ENCODE measurements at regions not wholly inside any gene's neighbourhood (a gene's known extent, or its start where the extent isn't known, plus 50 kb on each side); places are given as distances from the start of the nearest gene placed in this dataset.
A peak's percentile ranks its signal among the peaks of the same experiment; 100 is the strongest.

DNA sequence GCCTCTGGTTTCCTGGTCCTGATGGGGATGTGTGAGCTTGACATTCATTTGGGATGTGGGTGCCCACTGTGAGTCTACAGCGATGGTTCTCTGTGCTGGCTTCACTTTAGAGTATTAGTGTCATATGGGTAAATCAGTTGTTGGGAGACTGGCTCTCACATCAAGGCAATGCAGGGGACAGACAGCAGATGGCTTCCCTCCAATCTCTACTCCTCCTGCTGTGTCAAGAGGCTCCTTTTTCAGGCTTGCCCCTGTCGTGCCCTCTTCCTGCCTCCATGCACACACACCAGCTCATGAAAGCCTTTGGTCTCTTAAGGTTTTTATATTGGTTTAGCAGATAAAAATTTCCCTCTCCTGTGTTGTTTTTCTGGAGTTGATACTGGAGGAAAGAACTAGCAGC is 315.6 kb downstream of the RDH14 start:
- no peak for DNase-seq

DNA sequence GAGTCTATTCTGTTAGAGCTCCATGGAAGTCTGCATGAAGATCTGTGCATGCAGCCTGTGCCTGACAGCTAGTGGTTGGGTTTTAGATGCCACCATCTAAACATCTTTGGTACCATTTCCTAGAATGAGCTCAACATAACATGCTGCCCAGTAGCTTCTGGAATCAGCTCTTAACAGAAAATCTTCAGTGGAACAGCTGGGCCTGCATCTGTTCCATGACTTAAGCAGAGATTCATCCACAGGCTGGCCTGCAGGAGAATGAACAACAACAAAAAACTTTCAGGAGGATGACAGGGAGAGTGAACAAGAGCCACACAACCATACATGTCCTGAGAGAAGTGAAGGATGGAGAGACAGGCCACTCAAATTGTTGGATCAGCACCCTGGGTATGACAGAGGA is 316.6 kb downstream of the RDH14 start:
- DNase-seq, result no peak

DNA sequence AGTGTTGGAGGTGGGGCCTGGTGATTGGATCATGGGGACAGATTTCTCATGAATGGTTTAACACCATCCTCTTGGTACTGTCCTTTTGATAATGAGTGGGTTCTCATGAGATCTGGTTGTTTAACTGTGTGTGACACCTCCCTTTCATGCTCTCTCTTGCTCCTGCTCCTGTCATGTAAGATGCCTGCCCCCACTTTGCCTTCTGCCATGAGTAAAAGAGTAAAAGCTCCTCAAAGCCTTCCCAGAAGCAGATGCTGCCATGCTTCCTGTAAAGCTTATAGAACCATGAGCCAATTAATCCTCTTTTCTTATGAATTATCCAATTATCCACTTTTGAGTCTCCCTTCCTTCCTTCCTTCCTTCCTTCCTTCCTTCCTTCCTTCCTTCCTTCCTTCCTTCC is 317.7 kb downstream of the RDH14 start:
- no peak for DNase-seq

DNA sequence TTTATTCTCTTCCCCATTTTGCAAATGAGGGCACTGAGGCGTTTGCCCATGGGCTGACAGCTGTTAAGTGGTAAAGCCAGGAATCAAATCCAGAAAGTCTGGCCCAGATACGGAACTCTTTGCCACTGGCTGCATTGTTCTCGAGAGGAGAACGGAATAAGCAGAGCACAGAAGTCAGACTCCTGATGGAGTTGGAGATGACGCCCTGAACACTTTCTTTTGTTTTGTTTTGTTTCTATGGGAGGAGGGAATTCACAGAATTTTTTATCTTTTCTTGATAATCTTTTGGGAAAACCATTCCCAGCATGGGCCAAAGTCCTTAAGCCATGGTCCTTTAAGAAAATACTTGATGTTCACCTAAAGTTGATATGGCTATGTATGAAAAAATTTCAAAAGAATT is 322.2 kb downstream of the RDH14 start:
- no peak for DNase-seq

DNA sequence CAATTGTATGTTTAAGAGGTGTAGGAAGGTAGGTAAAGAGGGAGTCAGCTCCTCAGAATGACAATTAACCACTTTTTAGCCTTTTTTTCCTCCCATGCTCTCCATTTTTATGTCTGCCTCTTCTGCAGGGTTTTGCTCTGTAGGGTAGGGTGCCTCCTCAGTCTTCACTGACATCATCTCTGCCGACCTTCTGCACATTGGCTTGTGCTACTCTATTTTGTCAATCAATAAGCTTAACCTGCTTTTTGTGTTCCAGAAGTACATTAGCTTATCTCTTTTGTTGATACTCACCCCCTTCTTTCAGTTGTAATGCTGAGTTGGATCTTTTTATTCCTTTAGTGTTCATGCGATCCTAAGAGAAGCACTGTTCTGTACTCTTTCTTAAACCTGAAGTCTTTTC is 323.2 kb downstream of the RDH14 start:
- DNase-seq, result no peak

DNA sequence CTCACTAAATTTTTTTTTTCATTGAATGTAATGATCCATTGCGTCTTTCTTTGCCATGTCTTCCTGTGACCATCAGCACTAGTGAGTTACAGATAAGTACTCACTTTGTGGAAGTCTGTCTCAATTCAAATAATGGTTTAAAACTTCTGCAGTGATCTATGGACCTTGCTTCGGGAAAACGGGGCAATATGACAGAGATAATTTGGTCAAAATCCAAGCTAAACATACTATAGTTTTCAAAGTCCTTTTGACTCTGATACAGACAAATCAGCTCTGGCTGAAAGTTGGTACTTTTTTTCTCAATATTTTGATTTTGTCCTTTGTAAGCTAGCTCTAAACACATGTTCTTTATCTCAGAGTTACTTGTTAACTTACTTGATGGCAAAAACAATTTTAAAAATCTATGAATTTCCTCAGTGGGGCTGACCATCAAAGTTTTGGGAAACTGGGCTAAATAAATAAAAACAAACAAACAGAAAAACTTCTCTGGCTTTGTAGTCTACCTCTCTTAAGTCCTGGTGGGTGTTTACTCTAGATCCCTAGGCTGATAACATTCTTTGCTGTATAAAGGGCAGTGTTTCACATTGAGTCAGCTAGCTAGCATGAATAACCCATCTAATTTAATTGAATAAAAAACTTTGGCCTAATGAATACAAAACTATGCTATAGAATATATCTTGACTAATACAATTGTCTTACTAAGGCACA is 327.6 kb downstream of the RDH14 start:
- no peak for DNase-seq

DNA sequence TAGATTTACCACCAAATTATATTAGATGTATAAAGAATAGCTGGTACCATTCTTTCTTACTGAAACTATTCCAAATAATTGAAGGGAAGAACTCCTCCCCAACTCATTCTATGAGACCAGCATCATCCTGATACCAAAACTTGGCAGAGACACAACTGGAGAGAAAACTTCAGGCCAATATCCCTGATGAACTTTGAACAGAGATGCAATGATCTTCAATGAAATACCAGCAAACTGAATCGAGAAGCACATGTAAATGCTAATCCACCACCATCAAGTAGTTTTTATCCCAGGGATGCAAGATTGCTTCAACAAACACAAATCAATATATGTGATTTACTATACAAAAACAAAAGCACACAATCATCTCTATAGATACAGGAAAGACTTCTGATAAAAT is 329.8 kb downstream of the RDH14 start:
- no peak for DNase-seq

DNA sequence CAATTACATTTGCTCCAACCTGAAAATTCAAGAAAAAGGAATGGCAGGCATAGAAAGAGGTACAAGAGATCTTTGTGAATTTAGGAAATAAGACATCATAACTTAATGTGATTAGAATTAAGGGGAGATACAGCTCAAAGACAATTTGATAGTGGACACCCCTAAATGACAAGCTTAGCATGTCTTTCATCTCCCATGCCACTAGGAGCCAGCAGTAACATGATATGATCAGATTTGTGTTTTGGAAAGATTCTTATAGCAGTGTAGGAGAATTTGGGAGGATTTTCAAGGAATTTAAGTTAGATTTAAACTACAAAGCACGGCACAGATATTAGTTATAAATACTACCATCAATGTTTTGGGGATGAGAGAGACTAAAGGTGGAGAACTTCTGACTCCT is 340.8 kb downstream of the RDH14 start:
- DNase-seq, result no peak

DNA sequence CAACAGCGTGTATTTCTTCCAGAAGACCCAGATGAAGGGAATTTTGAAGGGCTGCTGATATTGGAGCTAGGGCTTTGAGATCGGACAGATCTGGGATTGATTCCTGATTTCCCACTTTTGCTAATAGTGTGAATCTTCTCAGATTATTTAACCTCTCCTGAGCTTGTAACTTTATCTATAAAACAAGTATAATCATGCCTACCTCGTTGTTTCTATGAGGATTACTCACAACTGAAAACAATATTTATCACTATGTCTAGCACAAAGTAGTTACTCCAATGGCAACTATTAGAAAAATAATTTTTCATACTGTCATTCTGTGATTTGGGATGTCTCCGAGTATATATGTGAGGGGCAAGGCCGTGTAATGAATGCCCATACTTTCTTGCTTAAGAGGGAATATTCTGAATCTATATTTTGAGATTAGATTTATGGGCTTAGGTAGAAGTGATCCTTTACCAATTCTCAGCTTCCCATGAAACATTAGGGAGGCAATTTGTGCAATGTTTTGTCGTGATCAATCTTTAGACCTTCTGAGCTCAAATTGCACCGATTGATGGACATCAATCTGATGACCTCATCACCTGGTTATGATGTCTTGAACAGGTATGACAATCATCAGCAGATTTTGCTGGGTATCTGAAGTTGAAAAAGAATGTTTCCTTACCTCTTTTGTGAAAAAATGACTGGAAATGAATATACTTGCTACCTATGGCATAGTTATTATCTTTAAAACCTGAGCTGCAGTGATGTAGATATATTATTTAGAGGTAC is 339.9 kb downstream of the KCNS3 start:
- DNase-seq, result no peak

DNA sequence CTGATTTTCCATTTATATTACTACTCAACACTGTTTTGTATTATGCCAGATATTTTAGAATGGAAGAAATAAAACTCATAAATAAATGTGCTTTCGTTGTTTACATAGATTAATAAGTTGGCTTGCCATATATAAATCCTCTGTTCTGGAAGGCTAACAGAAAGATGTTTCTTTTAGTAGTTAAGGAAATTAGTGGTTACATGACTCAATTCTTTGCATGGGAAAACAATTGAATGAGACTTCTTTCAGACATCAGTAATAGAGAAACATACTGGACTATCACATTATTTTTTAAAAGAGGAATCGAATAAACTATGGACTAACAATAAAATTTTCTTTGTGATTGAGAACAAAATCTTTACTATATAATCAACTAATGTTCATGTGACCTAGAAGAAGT is 336.5 kb downstream of the KCNS3 start:
- DNase-seq, result no peak

DNA sequence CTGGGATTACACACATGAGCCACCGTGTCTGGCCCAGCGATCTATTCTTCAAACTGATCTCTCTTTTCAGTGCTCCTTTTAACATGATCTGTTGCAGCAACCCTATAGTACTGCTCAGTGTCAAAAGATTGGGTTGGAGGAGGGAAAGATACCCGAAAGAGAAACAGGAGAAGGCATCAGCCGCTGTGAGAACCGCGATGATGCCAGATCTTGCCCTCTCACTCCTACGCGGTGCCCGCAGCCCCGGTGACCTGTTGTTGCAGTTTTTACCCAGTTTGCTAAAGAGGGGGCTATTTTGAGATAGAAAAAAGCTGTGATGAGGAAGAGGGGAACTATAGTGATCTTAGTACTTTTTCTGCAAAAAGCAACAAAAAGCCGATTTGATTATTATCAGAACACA is 335.5 kb downstream of the KCNS3 start:
- DNase-seq, result no peak

DNA sequence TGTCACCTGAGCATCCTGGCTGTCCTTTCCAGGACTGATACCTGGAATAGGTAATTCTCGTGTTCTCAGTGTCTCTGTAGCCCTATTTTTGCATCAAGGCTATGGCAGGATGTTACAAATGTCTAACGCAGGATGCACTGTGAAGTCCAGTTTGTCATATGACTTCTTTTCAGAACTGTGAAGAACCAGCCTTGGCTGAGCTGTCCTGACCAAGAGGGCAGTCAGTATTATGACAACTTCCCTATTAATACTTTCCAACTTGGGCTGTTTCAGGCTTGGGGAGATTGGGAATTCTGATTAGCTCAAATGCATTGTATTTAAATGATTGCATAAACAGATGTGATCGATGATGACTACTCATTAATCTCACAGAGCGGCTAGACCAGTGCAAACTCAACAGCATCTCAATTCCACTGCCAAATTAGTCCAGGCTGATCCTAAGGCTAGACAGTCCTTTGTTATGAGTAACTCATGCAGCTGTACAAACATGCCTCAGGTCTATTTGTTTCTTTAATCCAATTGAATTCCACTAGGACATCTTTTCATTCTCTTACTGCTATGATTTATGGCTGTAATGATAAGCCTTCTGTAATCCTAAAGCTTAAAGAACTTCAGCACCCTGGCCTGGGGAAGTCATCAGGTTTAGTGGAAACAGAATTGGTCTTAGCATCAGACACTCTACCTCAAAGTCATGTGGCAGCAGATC is 331.6 kb downstream of the KCNS3 start:
- DNase-seq, result no peak

DNA sequence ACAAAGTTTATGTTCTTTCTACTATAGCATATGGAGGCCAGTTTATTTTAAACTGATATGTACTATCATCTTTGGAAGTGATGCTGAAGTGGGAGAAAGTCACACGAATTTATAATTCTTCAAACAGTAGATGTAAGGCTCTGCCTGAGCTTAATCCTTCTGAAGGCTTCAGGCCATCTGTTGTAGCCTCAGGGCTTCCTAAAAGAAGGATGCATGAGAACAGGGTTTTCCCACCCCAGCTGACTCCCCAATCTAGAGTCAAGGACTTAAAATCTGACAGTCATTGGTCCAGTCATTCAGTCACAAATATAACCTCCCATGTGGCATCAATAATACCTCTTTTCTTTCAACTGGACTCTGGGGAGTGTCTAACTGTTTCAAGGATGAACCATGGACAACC is 330.5 kb downstream of the KCNS3 start:
- no peak for DNase-seq

DNA sequence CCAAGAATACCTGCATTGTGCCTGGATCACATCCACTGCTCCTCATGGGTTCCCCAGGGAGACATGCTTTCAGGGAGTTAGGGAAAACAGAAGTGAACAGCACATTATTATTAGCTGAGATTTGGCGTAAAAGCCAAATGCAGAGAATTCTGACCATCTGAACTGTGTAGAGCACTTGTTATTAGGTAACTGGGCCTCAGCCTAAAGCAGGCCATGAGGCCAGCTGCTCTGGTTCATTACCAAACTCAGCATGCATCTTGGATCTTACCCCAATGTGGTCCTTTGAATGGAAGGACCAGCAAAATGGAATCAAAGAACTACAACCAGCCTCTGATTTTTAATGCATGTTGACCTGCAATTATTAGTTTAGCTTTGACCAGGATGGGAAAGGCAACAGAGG is 322.3 kb downstream of the KCNS3 start:
- DNase-seq, result no peak

DNA sequence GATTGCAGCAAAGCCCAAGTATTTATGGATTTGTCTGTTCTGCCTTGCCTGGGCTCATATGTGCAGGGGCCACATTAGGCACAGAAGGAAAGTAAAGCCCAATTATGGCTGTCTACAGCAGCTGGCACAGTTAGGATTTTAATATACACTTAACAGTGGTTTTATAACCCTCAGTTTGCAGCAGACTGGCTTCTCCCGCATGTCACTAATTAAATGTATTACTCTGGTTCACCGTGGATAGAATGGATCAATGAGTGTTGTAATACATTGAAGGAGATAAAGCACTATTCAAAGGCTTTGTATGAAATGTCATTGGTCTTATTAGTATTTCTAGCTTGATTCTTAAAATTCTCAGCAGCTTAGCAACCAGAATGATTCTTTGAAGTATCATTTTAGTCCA is 320.2 kb downstream of the KCNS3 start:
- no peak for DNase-seq

DNA sequence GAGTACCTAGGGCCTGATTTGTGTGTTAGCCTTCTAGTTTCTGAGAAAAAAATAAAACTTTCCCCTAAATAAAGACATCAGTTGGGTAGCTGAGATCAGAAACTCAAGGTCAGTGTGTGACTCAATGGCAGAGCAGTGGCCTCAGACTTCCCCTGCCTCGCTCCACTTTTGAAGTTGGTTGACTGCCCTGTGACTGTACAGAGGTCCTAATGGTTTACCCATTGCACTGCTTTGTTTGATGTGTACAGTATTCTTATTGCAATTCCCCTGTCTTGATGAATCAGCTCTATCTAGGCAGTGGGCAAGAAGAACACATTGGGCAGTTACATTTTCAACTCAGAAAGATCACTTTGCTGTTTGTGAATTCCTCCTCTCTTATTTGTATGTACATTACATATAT is 315.7 kb downstream of the KCNS3 start:
- DNase-seq, result no peak

DNA sequence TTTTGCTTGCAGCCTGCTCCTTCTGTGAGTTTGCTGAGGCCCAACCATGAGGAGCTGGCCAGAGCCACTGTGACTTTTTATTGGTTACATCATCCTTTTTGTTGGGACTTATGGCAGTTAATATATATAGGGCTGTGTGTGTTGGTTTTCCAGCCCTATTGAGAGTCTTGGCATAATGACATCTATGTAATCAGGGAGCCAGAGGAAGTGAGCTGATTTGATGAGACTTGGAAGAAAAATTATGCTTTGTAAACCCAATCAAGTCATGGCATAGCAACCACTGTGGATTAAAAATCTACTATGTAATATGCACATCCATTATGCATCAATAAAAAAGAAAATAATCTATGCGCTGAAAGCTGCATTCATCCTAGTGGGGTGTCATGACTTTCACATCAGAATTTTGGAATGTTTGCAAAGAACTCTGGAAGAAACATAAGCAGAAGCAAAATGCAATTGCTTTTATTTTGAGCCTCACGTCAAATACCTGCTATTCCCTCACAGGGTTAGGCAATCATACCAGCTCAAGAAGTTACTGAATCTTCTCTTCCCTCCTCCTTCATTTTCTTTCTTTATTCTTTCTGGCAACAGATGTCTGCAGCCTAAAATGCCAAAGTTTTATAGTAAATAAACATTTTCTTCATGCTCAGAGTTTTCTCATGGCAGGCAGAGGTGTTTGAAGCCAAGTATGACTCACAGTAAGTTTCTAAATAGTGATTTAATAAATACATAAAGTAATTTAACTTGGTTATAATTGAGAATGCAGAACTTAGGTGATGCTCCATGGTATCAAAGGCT is 308.5 kb downstream of the KCNS3 start:
- no peak for DNase-seq

DNA sequence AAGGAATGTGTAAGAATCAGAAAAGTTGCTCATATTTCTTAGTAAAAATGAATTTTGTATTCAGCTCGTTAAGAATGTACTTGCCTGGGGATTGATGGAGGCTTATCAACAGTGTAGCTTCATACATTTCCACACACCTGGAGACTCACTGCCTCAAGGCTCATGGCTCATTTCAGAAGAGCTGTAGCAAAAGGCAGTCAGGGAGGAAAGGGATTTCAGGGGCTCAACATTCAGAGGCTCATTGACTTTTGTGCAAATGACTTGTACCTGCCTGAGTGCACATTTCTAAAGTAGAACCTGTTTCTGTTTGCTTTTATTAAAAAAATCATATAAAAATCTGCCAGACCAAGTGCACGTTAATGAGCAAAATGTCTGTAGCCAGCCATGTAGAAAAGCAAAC is 304.4 kb downstream of the KCNS3 start:
- no peak for DNase-seq

DNA sequence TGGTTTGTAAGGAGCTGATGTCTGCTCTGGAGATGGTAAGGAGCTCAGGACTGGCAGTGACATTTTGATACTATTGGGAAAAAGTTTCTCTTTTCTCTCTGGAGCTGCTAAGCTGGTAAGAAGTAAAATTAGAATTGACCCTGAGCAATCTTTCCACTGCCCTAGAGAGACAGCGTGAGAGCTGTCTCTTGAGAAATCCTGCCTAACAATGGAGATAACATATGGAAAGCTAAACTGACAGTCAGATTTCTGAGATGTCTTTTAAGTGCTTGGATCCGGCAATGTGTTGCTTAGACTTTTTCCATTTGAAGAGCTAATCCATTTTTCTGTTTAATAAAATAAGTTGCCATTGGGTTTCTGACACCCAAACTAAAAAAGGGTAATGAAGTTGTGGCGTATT is 302.4 kb downstream of the KCNS3 start:
- no peak for DNase-seq

DNA sequence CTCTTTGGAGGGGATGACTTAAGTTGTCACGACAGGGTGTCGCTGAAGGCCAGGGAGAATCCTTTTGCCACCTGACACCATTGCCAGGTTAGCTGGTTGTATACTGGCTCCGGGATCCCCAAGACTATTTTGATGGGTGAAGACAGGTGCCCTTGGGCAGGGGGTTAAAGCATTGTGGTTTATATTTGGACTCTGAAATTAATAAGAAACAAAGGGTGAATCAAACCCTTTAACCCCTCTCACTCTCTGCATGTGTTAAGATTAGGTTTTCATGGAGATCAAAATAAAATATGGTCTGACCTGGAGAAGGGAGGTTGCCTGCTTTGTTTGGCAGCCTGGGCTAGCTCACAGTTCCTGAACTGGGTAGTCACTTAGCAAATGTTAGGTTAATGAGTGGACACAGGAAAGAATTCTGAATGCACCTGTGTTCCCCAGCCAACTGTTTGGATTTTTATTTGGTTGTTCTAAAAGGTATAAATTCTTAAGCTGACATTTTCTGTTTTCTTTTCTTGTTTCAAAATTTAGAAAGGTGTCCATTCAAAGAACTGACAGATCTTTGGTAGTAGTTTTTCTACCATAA is 301.7 kb downstream of the KCNS3 start:
- no peak for DNase-seq

DNA sequence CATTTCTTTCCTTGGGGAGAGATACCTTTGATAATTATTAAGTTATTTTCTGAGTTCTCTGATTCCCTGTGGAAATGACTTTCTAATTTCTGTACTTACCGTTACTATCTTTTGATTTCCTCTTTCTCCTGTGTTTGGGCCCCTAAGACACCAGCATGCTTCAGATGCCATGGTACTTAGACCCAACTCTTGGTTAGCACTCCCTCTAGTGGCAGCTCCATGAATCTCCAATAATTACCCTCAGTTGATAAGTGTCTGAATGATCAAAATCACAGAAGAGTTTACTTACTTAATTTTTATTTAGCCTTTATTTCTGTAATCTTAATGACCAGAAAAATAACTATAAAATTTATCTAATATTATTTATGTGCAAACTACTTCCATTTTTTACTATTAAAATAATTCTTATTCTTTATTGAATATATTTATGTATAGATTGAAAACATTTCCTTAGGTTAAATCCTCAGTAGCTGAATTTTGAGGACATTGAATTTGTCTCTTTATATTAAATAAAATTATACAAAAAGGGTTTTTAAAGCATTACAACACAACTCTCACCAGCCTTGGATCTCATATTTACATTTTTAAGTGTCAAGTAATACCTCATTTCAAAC is 300.4 kb downstream of the KCNS3 start:
- DNase-seq, result peak in 1 of 2 donors; percentile 35

DNA sequence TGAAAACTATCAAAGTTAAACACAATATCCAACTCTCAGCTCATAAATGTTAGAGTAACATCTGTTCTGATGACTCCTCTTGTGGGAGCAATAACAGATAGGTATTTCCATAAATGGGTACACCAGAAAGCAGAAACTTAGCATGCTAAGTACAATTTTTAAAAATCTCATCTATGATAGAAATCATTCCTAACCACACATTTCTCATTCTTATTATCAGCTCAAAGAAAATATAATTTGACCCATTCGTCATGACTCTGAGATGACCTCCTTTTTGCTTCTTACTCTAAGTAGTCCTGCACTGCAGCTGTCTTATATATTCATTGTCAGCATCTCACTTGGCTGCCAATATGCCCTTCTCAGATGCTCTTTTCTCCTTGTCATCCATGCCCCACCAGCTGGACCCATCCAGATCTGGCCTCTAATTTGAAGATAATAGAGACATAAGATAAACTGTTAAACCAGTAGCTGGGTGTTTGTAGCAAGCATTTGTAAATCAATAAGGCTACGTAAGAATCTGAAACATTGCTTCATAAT is 298.3 kb downstream of the KCNS3 start:
- no peak for DNase-seq
